Iris pigment epithelial cell (primary cell): ENCODE measurements at regions not wholly inside any gene's neighbourhood (a gene's known extent, or its start where the extent isn't known, plus 50 kb on each side); places are given as distances from the start of the nearest gene placed in this dataset.
"Not testable (repeated sequence)": the region's sequence is repeated elsewhere in the genome, so short reads cannot be mapped to it uniquely, and the experiment has no call there.

Experiments used
- DNase-seq: peaks from one replicate; pipeline ENCODE4 v3.0.0-alpha.2; 2011; ENCODE audit warnings: low read depth

DNA sequence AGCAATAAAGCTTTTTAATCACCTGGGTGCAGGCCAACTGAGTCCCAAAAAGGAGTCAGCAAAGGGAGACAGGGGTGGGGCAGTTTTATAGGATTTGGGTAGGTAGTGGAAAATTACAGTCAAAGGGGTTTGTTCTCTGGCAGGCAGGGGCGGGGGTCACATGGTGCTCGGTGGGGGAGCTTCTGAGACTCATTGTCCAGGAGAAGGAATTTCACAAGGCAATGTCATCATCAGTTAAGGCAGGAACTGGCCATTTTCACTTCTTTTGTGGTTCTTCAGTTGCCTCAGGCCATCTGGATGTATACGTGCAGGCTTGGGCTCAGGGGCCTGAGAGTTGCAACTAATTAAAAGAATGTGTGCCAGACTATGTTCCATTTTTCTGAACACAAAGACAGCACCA, 147.5 kb upstream of the SCN7A start:
- DNase-seq = not testable (repeated sequence)

DNA sequence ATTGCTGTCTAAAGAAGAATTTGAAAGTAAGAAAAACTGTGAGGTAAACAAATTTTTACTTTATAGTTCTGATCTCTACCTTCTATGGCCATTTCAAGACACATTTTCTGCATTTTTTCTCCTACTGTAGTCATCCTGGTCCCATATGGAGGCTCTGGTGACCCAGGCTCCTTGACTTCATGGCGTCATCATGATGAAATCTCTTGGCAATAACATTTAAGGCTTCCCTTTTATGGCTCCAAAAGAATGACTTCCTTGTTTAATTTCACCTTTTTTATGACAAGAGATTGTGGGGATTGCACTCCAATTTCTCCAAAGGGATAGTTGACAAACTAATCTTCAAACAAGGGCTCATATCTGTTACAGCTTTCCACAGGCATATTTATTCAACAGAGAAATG, 143.0 kb upstream of the SCN7A start:
- no peak for DNase-seq

DNA sequence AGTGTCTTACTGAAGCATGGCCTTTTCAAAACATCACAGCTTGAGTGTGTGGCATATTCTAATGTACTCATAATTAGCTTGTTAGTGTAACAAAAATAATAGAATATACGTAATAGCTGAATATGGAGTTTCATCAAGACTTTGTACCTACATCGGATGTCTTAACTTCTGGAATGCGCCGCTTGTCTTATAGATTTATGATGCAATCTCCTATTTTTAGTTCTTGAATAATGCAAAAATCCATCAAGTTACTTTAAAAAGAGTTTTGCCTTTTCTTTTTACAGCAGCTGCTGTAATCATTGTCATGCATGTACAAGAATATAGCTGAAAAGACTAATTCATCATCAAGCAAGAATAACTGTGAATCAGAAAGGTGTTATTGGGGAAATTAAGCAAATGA, 140.7 kb upstream of the SCN7A start:
- DNase-seq = no peak

DNA sequence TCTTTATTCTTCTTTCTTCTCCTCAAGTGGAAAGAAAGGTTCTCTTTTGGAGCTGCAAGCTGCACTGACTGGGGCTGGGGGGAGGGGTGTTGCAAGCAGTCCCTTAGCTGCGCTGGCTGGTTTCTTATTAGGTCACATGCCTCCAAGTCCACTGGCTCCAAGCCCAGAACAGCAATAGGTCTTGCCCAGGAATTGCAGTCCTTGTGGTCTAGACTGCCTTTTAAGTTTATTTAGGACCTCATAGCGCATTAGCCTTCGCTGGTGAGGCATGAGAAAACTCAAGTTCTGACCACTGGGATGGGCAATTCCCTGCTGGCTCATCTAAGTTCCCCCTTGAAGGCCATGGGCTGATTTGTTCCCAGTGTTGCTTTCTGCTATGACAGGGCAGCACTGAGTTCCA, 138.6 kb upstream of the SCN7A start:
- peak; percentile 98 for DNase-seq

DNA sequence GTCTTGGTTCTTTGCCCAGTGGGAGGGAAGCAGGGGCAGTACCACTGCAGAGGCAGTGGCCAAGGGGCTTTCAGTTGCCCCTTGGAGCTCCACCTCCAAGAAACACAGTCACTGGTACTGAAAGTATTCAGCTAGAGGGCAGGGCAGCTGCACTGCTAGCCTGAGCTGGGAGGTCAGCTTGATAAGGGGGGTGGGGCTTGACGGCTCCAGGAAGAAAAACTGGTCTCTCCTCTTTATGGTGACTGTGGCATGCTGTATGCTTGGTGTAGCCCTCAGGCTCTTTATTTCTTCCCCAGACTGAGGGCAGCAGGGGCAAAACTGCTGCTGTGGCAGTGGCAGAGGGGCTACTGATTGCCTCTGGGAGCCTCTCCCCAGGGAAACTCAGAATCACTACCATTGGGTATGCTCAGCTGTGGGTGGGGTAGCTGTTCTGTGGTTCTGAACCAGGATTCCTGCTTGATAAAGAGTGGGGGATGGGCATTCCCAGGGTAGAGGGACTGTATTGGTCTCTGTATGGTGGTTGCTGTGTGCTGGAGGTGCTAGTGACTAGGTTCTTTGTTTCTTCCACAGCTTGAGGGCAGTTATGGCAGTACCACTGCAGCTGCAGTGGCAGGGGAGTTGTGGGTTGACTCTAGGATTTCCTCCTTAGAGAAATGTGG, 134.6 kb upstream of the SCN7A start:
- DNase-seq = no peak

DNA sequence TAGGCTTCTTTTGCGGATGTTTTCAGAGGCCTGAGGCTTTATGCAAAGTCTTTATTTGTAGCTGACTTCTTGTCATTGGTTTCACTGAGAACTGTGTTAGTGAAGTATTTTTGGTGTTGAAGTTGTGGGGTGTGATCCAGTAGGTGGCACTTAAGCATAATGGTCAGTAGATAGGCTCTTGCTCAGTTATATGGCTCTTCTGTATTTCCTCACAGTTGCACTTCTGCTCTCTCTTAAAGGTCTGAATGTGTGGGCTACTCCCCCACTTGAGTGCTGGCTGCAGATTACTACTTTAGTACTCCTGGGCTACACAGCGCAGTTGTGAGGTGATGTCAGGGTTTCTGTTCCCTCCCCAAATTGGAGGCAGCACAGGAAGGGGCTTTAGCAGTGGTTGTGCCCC, 133.8 kb upstream of the SCN7A start:
- peak; percentile 20 for DNase-seq

DNA sequence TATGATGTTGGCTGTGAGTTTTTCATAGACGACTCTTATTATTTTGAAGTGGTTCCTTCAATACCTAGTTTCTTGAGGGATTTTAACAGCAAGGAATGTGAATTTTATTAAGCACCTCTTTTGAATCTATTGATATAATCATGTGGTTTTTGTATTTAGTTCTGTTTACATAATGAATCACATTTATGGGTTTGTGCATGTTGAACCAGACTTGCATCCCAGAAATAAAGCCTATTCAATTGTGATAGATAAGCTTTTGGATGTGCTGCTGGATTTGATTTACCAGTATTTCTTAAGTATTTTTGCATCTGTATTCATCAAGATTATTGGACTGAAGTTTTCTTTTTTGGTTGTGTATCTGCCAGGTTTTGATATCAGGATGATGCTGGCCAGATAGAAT, 131.6 kb upstream of the SCN7A start:
- no peak for DNase-seq

DNA sequence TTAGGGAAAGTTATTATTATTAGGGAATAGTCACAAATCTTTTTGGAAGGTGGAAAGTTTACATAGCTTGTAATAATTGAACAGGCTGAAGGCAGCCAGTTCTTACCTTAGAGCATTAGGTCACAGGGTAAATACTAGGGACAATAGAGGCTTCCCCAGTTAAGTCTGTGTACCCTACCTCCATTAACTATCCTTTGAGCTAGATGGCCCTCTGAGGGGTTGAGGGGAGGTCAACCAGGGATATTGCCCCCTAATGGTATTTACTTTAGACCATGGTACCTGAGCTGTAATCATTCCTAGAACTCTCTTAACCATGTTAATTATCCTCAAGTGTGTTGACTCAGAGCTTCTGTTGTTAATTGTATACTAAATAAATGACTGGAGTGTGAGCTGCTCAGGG, 120.5 kb upstream of the SCN7A start:
- no peak for DNase-seq

DNA sequence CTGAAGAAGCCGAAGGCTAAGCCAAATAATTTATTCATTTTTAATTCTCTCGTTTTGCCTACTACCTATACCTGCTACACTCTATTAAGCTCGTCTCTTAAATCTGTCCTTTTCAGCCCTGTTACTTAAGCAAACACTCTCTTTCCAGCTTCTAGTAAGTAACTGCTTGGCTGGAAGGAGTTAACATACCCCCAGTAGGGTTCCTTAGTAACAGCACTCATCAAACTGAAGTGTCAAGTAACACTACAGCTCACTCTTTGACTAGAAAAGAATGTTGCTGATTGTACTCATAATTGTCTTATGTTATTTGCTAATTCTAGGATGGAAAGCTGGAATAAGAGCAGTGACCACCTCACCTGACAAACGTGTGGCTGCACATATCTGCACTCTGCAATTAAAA, 120.0 kb upstream of the SCN7A start:
- no peak for DNase-seq

DNA sequence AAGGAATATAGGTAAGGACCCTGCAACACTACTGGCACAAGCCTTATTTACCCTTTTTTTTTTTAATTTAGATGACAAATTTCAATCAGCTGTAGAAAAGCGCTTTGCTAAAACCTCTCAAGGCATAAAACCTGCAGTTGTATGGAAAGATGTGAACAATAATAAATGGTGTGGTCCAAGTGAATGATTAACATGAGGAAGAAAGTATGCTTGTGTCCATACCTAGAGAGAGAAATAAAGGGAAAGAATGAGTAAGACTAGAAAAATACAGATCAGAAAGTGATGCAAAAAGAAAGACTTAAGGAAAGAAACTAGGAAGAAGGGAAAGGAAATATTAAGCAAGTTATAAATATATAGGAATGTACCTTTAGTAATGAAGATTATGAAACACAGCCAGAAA, 119.2 kb upstream of the SCN7A start:
- no peak for DNase-seq

DNA sequence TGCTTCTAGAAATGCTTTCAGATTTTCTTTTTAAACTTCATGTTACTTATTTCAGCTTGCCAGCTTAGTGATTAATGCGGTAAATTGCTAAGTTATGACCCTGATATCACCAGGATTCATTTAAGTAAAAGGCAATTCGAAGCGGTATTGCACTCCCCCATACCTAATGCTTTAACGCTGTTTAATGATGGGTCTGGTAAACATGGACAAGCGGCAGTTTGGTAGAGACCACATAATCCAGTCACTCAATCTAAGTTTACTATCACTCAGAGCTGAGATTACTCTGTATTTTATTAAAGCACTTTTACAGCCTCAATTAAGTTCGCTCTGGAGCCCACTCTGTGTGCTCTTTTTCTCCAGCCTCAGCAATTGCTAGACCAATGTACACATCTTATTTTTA, 118.2 kb upstream of the SCN7A start:
- DNase-seq = no peak

DNA sequence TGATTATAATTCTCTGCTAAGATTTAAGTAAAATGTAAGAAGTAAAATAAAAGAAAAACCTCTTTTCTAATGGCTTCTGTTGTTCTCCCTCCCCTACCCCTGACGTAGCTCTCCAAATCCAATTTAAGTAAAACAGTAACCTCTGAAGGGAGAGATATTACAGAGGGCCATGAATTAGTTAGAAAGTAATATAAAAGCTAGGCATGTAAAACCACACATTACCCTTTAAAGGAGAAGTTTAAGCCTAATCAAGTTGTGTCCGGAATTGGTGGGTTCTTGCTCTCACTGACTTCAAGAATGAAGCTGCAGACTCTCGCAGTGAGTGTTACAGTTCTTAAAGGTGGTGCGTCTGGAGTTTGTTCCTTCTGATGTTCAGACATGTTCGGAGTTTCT, 116.9 kb upstream of the SCN7A start:
- DNase-seq = no peak

DNA sequence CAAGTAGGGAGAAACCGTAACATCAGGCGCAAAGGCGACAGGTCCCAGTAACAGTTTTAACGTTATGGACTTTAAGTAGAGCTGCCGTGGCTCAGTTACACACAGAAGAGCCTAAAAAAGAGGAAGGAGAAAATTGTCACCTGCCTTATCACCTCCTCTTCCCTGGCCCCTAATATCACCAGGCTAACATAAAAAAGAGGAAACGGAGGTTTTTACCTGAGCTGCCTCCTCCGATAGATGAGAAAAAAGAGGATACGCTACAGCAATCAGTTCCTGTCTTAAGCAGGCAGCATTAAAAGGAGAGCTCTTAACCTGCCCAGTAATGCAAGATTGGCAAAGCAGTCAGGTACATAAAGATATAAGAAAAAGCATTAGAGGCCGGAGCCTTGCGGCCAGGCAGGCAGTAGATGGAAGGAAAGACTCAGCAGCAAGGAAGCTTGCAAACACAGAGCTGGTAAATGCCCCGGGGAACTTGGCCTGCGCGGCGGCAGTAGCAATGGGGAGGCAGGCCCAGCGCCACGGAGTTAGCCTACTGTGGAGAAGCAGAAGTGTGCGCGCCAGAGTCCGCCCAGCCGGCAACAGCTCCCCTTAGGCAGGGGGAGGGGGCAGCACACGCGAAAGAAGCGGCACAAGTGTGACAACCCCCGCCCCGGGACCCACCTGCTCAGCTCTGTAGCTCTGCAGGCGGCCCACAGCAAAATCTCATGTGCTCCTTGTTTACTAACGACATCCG, 116.3 kb upstream of the SCN7A start:
- peak; percentile 32 for DNase-seq

DNA sequence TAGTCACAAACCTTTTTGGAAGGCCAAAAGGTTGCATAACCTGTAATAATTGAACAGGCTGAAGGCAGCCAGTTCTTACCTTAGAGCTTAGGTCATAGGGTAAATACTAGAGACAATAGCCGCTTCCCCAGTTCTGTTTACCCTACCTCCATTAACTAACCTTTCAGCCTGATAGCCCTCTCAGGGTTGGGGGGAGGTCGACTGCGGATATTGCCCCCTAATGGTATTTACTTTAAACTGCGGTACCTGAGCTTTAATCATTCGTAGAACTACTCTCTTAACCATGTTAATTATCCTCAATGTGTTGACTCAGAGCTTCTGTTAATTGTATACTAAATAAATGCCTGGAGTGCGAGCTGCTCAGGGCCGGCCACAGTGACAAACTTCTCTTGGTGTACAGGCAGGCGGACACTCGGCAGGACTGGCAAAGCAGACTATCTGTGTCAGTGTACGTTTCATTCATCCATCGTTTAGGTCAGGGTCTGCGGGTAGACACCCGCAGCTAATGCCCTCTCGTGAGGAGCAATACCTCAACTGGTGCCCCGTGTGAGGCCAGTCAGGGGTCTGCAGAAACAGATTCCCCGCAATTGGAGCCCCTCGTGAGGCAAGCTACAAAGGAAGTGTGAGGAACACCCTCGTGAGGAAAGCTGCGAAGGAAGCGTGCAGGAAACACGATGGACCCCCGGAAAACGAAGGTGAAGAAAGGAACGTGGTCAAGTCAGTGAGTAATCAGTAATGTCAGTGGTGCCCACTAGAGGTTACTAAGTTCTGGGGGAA, 115.3 kb upstream of the SCN7A start:
- no peak for DNase-seq

DNA sequence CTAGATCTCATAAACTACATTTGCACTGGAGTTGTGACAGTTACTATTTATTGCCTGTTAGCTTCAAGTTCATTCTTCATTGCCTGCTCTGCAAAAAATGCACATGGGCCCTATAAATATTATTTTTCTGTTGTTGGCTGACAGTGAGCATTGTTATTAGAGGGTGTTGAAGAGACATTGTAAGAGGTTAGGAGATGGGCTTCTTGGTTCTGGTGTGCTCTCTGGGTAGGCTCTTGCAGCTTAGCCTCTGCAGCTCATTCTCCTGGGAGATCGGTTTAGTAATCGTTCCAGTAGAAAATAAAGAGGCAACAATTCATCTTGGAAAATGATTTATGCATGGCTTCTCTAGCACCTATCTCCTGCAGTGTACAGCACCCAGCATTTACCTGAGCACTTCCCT, 113.8 kb upstream of the SCN7A start:
- DNase-seq = no peak

DNA sequence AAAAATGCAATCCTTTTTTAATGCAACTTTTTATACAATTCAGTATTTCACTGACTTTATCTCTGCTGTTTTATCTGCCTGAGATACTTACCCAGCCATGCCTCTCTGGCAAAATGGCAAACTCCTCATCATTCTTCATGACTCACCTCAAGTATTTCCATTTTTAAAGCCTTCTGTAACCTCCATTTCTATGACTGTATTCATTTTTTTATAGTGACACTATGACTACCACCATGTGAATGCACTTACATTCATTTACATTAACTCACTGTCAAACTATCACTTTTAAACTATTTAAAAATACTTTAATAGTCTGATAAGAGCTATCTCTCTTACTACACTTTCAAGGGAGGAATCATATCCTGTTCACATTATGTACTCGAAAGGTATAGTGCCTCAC, 99.4 kb upstream of the SCN7A start:
- DNase-seq = peak; percentile 89

DNA sequence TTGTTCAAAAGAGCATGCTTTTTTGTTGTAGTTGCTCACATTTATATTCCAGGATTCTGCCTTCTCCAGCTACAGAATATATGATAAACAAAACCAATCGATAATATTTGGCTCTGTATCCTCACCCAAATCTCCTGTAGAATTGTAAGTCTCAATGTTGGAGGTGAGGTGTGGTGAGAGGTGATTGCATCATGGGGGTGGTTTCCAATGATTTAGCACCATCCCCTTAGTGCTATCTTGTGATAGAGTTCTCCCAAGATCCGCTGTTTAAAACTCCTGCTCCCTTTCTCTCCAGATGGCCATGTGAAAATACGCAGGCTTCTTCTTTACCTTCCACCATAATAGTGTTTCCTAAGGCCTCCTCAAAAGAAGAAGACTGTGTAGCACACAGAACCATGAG, 98.7 kb upstream of the SCN7A start:
- peak; percentile 9 for DNase-seq

DNA sequence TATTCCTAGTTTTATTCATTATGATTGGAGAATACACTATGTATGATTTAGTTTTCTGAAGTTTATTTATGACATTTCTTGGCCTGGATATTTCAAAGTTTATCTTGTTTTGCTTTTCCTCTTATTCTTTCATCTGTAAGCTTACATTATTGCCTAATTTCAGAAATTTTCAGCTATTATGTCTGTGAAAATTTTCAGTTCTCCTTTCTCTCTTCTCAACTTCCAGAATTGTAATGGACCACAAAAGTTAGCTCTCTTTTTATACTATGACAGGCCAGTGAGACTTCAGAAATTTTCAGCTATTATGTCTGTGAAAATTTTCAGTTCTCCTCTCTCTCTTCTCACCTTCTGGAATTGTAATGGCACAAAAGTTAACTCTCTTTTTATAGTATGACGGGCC, 97.2 kb upstream of the SCN7A start:
- DNase-seq = no peak

DNA sequence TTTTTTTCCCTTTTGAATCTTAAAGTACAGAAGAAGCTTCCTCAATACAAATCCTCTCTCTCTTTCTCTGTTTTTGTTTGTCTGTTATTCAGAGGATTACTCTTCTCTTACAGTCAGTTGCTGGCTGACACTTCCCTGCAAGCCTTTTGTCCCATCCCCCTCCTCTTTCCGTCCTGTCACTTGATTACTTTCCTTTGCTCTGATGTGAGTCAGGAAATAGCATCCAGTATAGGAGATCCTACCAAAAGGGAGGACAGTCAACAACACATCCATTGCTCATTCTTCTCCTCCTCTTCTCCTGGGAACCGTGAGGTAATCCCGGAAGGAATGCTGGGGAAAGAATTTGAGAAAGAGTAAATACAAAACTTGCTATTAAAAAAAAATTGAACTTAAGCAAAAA, 79.3 kb upstream of the SCN7A start:
- DNase-seq = peak; percentile 52

DNA sequence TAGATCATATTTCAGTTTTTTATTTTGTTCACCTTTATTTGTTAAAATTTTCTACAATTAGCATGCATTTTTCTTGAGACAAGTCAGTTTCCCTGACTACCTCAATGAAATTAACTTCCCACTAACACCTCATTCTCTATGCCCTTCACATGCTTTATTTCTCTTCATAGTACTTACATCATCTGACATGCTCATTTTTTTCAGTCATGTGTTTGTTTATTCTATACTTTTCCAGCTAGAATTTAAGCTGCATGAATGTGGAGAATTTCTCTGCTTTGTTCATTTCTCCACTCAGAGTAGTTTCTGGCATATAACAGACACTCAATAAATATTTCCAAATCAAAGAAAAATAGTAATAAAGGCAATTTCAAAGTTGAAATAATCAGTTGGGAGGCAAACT, 78.9 kb upstream of the SCN7A start:
- DNase-seq = peak; percentile 20

DNA sequence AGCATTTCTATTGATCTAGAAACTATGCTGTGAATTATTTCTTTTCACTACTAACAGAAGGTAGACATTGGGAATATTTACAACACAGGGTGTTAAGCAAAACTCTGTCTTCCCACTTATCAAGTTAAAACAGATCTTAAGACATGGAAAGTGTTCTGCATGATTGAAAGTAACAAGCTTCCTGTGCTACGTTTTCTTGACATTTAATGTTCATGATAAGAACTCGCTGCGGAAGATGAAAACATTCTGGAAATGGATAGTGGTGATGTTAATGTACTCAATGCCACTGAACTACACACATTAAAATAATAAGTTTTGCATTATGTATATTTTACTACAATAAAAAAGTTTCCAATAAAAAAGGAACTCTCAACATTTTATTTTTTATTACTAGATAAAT, 74.4 kb upstream of the SCN7A start:
- DNase-seq = no peak

DNA sequence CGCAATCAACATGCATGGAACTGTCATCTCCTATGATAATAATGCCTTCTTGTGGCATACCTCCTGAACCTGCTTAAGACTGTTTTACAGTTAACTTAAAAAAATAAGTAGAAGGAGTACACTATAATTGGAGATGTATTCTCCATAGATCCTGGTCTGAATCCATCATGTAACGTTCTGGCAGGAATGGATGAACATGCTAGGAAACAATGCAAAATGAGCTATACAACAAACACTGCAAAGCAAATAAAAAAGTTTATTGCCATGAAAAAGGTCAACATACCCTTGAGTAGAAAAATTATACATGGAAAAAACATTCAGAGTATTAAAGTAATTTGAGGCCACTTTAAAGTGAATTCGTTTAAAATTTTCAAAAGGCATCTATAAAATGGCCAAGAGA, 71.5 kb upstream of the SCN7A start:
- no peak for DNase-seq

DNA sequence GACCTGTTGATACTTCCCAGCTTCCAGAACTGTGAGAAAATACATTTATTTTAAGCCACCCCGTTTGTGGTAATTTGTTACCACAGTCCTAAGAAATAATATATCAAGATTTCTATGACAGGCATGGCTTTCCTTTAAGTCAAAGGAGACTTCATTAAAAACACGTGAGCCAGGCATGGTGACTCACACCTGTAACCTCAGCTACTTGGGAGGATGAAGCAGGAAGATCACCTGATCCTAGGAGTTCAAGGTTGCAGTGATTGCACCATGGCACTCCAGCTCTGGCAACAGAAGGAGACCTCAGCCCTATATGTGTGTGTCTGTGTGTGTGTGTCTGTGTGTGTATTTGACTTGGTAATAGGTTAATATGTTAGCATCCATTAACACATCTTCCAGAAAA, 69.8 kb upstream of the SCN7A start:
- no peak for DNase-seq
